ENCODE measurements at regions not wholly inside any gene's neighbourhood (a gene's known extent, or its start where the extent isn't known, plus 50 kb on each side); places are given as distances from the start of the nearest gene placed in this dataset.

GRCh38 chr2:180657054-180657453 lies 323.4 kb upstream of the UBE2E3 start:
- TF ChIP-seq EP300 (IDR thresholded peaks at IDR 0.05) (no peak), CTCF (IDR thresholded peaks at IDR 0.05) (no peak), POLR2A (IDR thresholded peaks at IDR 0.05) (no peak)
